GM23338 (cell line): ENCODE measurements at regions not wholly inside any gene's neighbourhood (a gene's known extent, or its start where the extent isn't known, plus 50 kb on each side); places are given as distances from the start of the nearest gene placed in this dataset.

Experiments
- EZH2phosphoT487 ChIP-seq: fragments of 200-600 bp; sonication (generic); IDR thresholded peaks from one replicate; pipeline ENCODE4 v1.8.1; 2018; ENCODE audit warnings: antibody characterized with exemption; ENCODE audit not compliant: unreplicated experiment
- JUNB ChIP-seq: IDR thresholded peaks from one replicate; pipeline ENCODE4 v1.6.1; 2016; ENCODE audit warnings: antibody characterized with exemption; ENCODE audit not compliant: unreplicated experiment
- NANOG ChIP-seq: IDR thresholded peaks from 2 replicates; pipeline ENCODE4 v1.6.1; 2016; ENCODE audit warnings: antibody characterized with exemption, borderline replicate concordance
- POLR2AphosphoS5 ChIP-seq: IDR thresholded peaks from 2 replicates; pipeline ENCODE4 v1.6.1; 2016; ENCODE audit warnings: antibody characterized with exemption, low read depth
- TF ChIP-seq, protein P1 (sequence below), 2 experiments: fragments of 200-600 bp in 1 of 2; sonication (generic) in 1 of 2; conservative IDR thresholded peaks; 2 replicates each; pipeline versions ENCODE4 v1.5.1 to v1.6.1; 2016 to 2017; ENCODE audit warnings: antibody characterized with exemption in 2 of 2, low read depth in 2 of 2, mild to moderate bottlenecking in 2 of 2, moderate library complexity in 1 of 2

DNA sequence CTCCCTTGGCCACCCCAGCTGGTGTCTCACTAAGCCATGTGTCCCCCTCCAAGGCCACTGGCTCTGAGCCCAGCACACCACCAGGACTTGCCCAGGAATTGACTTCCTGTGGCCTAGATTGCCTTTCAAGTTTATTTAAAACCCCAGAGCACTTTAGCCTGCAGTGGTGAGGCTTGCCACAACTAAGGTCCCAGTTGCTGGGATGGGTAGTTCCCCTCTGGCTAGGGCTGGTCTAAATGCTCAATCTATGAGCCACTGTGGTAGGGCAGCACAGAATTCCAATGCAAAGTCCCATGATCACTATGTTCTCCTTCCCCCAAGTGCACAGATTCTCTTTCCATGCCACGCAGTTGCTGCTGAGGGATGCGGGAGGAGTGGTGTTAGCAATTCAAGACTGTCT is 61.1 kb upstream of the HCCS start:
- TF ChIP-seq NANOG = no peak
- TF ChIP-seq, protein P1, sequence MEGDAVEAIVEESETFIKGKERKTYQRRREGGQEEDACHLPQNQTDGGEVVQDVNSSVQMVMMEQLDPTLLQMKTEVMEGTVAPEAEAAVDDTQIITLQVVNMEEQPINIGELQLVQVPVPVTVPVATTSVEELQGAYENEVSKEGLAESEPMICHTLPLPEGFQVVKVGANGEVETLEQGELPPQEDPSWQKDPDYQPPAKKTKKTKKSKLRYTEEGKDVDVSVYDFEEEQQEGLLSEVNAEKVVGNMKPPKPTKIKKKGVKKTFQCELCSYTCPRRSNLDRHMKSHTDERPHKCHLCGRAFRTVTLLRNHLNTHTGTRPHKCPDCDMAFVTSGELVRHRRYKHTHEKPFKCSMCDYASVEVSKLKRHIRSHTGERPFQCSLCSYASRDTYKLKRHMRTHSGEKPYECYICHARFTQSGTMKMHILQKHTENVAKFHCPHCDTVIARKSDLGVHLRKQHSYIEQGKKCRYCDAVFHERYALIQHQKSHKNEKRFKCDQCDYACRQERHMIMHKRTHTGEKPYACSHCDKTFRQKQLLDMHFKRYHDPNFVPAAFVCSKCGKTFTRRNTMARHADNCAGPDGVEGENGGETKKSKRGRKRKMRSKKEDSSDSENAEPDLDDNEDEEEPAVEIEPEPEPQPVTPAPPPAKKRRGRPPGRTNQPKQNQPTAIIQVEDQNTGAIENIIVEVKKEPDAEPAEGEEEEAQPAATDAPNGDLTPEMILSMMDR (conservative IDR thresholded peaks at IDR 0.05; ENCODE audit: low read depth in 2 of 2) = no peak
- TF ChIP-seq EZH2phosphoT487 = no peak
- TF ChIP-seq JUNB = no peak
- TF ChIP-seq POLR2AphosphoS5 = no peak
